GM19023 (cell line): ENCODE measurements at regions not wholly inside any gene's neighbourhood (a gene's known extent, or its start where the extent isn't known, plus 50 kb on each side); places are given as distances from the start of the nearest gene placed in this dataset.

Source experiments
- ATAC-seq: cut with Tn5 transposase; IDR thresholded peaks from one replicate; pipeline ENCODE4 v1.9.1; 2021; ENCODE audit warnings: mild to moderate bottlenecking, moderate library complexity; ENCODE audit not compliant: unreplicated experiment

DNA sequence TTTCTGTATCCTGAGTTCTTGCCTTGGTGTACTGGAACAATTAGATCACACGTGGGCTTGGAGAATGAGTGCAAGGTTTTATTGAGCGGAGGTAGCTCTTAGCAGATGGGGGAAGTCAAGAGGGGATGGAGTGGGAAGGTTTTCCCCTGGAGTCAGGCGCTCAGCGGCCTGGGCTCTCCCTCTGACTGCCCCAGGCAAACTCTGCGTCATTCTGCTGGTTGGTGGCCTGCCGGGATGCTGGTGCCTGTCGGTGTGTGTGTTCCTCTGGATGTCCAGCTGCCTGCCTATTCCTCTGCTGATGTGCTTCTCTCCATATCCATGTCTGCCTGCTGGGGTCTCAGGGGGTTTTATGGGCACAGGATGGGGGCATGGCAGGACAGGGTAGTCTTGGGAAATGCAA is 111.0 kb downstream of the TRIB2 start:
- no peak for ATAC-seq

DNA sequence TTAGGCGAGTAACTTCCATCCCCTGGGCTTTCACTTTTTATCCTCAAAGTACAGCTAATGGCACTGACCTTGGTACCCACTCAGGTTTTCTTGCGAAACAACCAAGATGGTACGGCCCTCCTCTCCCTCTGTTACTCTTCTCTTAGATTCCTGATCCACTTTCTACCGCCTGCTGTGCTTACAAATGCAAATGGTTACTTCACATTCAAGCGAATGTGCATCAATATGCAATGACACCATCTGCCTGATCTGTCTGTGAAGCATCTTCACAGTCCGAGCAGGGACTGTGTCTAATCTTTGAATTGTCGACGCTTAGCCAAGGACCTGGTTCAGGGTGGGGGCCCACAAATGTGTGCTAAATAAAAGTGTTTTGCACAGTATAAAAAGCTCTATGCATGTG is 112.2 kb downstream of the TRIB2 start:
- no peak for ATAC-seq

DNA sequence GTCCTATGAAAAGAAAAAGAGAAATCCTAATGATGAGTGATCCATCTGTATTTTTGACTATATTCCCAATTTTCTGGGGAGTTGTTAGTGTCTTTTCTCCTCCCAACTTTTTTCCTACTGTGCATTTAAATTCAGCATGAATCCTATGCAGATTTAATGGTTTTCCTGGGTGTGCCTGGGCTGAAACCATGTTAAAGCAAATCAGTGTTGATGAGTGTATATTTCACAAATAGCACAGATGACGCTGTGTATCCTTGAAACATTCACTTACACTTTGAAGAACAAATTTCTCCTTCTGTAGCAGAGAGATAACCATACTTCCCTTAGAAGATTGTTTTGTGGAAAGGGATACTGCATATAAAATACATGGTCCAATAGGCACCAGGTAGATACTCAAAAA is 114.3 kb downstream of the TRIB2 start:
- ATAC-seq = no peak

DNA sequence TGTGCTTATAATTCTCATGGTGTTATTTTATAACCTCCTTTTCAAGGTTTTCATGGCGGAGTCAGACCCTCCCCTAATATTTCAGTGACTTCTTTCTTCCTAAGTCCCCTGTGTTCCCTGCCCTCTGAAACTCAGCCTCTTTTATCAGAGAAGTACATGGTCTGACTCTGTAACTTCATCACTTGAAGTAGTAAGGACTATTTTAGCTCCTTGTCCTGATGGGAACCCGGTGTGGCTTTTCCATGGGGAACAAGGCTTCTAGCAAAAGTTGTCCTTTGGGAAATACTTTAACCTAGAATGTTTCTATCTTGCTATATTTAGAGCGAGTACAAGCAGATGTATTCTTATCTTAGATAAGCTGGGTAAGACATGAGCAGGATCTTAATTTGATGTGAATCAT is 117.5 kb downstream of the TRIB2 start:
- no peak for ATAC-seq

DNA sequence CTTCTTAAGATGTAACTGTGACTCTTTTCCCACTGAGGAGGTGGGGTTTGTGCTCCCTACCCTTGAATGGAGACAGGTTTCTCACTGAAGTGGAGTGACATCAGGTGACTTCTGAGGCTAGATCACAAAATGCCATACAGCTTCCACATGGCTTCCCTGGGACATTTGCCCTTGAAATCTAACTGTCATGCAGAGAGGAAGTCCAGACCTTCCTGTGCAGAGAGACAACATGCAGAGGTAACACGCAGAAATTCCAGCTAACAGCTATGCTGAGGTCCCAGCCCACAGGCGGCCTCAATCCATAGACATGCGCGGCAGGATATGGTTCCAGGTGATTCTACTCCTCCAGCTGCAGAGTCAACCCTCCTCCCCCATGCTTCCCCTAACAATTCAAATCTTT is 119.0 kb downstream of the TRIB2 start:
- ATAC-seq = no peak

DNA sequence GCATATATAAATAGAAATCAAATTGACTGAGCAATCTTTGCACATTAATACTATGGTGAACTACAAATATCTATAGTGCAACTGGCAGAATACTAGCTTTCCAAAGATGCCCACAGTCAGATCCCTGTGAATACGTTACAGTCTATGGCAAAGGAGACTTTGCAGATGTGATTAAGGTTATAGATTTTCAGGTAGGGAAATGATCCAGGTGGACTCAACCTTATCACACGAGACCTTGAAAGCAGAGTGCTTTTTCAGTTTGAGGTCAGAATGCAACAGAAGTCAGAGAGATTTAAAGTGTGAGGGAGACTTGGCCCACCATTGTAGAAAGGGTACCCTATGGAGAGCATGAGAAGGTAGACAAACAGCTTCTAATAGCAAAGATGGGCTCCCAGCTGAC is 122.6 kb downstream of the TRIB2 start:
- ATAC-seq = no peak

DNA sequence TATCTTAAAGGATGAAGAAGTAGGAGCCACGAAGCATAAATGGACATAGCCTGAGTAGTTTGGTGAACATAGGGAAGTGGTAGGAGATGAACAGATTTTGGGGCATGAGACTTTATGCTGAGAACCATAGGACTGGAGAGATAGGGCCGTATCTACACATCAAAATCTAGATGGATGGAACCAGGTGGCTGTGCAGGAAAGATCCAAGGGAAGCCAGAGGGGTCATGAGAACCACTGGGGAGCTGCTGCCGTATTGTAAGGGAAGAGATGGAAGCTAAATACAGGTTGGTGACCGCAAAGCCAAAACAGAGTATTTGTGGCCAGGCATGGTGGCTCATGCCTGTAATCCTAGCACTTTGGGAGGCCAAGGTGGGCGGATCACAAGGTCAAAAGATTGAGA is 124.3 kb downstream of the TRIB2 start:
- no peak for ATAC-seq

DNA sequence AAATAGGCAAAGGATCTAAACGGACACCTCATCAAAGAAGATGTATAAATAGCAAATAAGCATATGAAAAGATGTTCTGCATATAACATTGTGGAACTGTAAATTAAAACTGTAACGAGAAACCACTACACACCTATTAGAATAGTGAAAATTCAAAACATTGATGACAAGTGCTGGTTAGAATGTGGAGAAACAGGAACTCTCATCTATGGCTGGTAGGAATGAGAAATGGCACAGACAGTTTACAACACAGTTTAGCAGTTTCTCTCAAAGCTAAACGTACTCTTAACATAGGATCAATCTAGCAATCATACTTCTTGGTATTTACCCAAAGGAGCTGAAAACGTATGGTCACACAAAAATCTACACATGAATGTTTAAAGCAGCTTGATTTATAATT is 126.2 kb downstream of the TRIB2 start:
- no peak for ATAC-seq

DNA sequence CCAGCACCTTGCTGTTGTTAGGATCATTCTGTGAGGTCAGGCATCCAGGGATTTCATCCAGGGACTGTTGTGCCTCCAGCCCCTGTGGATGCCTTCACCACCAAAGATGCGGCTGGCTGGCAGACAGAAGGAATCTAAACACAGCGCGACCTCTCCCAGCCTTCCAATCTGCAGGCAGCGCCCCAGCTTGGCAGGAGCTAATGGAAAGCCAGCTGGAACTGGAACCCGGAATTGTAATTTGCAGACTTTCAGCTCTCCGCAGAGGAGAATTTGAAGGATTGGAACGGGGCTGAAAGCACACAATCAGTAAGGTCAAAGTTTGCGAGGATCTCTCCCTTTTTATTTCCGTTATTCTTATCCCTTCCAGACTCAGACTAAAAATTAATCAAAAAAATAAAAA is 127.8 kb downstream of the TRIB2 start:
- no peak for ATAC-seq

DNA sequence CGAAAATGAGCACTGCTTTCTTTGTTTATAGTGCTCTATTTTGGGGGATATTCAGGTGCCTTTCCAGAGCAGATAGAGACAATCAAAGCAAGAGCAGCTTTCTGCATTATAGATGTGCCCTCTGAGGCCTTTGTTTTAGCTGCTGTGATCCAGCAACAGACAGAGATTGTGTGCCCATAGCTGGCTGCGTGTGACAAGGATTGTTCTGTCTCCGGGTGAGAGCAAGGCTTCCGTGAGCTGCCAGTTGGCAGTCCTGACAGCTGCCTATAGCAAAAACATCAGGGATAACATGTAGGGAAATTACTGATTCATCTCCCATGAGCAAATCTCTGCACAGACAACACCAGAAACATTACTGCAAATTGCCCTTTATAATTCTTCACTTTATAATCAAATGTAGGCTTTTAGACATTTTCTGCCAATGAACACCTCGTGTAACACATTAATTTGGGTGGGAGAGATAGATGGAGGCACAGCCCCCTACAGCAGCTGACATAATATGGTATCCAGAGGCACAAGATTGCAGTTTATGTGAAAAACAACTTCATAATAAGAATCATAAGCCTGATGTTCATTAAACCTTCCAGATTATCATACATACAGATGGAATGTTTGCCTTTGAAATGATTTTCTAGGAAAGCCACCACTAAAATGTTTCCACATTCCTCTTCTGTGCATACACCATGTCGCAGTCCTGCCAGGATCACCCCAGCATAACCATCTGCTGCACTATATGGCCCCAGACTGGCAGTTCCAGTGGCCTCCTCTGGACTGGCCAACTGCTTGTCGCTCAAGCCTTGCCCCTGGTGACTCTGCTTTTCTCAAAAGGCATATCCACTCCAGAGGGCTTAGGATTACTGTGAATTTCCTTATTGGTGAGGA is 131.2 kb downstream of the TRIB2 start:
- no peak for ATAC-seq

DNA sequence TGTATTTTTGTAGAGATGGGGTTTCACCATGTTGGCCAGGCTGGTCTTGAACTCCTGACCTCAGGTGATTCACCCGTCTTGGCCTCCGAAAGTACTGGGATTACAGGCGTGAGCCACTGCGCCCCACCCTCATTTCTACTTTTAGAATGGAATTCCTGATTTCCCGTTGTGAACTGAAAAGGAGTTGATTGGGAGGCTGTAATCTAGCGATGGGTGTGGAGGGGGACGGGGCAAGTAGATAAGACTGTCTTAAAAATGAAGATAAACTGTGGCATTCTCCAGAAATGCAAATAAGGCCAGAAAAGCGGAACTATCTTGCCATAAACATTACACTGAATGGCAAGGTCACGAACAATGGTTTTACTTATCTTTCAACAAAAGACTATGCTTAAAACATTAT is 135.4 kb downstream of the TRIB2 start:
- no peak for ATAC-seq

DNA sequence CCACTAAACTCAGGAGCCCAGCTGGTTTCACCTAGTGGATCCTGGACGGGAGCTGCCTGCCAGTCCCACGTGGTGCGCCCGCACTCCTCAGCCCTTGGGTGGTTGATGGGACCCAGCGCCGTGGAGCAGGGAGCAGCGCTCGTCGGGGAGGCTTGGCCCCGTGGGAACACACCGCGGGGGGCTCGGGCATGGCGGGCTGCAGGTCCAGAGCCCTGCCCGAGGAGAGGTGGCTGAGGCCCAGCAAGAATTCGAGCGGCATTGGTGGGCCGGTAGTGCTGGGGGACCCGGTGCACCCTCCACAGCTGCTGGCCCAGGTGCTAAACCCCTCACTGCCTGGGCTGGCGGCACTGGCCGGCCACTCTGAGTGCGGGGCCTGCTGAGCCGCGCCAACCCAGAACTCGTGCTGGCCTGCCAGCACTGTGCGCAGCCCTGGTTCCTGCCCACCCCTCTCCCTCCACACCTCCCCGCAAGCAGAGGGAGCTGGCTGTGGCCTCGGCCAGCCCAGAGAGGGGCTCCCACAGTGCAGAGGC is 137.3 kb downstream of the TRIB2 start:
- ATAC-seq = no peak

DNA sequence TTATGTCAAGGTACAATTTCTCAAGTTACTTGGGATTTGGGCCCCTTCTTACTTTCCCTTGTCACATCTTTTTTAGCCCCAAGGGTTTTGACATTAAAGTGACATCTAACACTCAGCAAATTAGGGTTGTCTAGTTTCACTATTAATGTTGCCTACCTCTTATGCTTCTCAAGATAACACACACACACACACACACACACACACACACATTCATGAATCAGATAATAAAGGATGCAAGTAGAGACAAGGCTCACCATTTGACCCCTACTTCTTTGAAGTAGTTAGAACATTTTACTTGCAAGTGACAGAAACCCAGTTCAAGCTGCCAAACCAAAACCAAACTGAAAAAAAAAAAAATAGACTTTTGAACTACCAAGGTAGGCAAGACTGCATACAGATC is 138.8 kb downstream of the TRIB2 start:
- ATAC-seq = no peak

DNA sequence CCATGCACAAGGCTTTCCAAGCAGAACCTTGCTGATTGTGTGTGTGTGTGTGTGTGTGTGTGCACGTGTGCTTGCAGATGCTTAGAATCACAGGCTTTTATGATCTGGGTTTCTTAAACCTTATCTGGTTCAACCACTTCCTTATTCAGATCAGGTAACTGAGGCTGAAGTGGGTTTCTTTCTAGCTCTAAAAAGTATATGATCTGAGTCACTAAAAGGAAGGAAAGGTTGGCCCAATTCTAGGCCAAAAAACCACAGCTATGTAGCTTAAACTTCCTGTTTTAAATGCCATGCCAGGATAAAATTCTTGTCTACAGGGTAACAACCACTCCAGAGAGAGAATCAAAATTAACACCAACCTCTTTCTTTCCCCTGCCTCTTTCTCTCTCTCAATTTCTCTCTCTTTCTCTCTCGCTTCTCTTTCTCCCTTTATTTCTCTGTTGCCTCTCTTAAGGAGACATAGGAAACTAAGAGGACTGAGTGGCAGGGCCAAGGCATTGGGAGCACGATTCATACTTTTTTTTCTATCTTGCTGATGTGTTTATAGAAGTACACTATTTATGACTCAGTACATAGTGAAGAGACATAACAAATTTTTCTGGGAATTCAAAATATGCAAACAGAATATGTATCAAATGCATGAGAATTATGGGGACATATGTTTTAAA is 140.3 kb downstream of the TRIB2 start:
- no peak for ATAC-seq

DNA sequence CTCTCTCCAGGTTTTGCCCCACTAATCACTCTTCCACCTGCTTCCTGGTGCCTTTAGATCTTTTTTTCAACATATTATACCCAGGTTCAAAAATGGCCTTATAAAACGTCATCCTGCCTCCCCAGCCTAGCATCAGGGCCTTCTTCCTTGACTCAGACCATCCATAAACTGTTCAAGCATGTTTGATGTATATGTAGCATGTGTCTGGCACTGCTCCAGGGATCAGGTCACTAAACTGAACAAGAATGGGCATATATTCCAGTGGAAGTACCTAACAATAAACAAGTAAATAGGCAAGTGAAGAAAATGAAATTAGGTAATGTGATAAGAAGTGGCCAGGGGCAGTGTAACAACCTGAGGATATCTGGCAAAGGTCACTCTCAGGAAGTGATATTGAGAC is 141.2 kb downstream of the TRIB2 start:
- no peak for ATAC-seq

DNA sequence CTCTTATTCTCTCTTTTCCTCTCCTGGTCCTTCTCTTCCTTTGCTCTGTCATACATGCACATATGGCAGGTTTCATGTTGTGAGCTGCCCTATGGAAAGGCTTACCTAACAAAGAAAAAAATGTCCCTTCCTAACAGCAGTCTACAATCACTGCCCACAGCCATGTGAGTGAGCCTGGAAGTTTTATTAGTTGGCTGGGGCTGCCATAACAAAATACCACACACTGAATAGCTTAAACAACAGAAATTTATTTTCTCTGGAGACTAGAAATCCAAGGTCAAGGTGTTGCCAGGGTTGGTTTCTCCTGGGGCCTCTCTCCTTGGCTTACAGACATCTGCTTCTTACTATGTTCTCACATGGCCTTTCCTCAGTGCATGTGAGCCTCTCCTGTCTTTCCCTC is 142.1 kb downstream of the TRIB2 start:
- ATAC-seq = no peak

DNA sequence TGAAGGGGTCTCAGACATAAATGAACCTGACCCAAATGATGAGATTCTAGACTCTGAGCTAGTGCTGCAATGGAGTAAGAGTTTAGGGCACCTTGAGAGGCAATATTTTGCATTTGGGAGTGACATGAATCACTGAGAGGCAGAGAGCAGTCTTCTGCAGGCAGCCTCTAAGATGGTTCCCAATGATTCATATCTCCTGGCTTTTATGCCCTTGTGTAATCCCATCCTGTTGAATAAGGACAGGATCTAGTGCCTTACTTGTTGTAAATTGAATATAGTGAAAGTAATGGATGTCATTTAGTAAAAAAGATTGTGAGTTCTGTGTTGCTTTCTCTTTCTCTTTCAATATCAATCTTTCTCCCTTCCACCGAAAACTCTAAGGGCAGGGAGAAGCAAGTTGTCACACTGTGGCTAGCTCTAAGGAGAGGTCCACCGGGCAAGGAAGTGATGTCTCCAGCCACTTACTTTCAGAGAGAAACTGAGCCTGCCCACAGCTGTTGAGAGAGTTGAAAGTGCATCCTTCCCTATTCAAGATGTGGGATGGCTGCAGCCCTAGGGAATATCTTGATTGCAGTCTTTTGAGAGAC is 144.7 kb downstream of the TRIB2 start:
- ATAC-seq = no peak

DNA sequence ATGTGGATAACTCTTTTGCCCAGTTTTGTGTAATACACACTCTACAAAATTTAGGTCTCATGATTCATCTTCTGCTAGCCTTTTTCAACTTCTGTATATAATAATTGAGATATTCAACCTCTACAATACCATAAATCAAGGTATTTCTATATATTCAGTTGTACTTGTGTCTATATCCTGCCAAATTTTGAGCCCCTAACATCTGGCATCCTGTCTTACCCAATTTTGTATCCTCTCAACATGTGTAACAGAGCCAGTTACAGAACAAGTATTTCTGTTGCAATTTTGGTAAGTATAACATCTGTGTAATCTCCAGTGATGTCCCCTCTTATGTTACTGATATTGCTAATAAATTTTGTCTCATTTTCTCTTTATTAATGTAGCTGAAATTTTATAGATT is 145.8 kb downstream of the TRIB2 start:
- ATAC-seq = no peak

DNA sequence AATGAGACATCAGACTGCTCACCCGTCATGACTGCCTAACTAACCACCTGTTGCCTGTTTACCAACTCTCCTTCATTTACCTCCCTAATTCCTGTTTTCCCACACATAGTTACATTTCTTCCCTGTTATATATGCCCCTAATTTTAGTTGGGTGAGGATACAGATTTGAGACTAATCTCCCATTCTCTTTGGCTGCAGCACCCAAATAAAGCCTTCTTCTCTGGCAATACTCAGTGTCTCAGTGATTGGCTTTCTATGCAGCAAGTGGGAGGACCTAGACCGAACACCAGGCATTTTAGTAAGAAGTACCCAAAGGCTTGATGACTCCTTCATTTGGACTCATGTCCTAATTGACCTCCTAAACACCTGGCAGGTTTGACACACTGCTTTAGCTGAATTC is 147.2 kb downstream of the TRIB2 start:
- no peak for ATAC-seq

DNA sequence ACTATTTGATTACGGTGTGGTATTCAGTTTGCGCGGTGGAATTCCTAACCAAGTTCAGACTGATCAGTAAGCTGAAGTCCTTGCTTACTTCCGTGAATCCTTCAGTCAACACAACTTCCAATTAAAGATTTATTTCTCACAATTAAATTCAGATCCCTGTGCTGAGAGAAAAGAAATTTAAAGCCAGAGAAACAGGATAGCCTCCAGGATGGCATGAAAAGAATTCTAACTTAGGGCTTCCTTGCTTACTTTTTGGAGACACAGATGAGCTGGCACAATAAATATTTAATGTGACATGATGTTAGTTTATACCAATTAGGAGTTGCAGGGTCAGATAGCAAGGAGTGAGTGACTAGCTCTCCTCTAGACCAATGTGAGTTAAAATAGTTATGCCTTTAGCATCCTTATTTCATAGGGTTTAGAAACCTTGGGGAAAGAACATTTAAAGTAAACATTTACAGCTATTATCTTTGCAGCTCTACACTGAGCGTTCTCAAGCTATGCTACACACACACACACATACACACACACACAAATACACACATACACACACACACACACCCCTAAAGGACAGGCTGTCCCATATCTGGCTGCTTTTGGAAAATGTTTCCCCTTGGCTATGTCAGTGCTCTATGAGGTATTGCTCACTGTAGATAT is 151.0 kb downstream of the TRIB2 start:
- no peak for ATAC-seq

DNA sequence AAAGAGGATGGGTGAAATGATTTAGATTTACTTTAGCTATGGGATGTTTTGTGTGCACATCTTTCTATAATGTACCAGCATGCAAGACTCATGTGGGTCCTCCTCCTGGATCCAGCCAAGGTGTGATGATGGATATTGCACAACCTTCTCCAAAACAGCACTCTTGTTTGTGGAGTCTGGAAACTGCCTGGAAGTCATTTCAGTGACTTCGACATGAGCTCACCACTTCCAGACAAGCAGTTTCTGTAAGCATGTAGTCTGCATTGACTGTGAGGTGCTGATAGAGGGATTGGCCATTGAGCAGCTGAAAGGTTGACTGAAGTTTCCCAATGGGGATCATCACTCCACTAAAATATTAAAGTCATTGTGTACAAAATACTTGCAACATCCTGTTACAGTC is 154.0 kb downstream of the TRIB2 start:
- ATAC-seq = no peak
